HL-60 (cell line): ENCODE measurements at regions not wholly inside any gene's neighbourhood (a gene's known extent, or its start where the extent isn't known, plus 50 kb on each side); places are given as distances from the start of the nearest gene placed in this dataset.

Experiments
- DNase-seq, 2 experiments: peaks; one replicate each; pipeline ENCODE4 v3.0.0-alpha.2; 2010 to 2020; ENCODE audit warnings: low read depth in 1 of 2, low spot score in 1 of 2
- H3K27ac ChIP-seq: fragments of 250-450 bp; sonication (Bioruptor Pico); replicated peaks from 2 replicates; pipeline ENCODE4 v1.5.1; 2020; ENCODE audit warnings: mild to moderate bottlenecking, moderate library complexity
- H3K27me3 ChIP-seq: fragments of 250-450 bp; sonication (Bioruptor Pico); 2 replicates; pipeline ENCODE4 v1.5.1; 2021; ENCODE audit warnings: mild to moderate bottlenecking, moderate library complexity; ENCODE audit not compliant: insufficient read depth, poor library complexity, severe bottlenecking
- H3K4me3 ChIP-seq: replicated peaks from 2 replicates; pipeline ENCODE4 v1.5.1; 2011; ENCODE audit warnings: mild to moderate bottlenecking, control low read depth, low read length; ENCODE audit not compliant: insufficient read depth
- GABPA ChIP-seq: IDR thresholded peaks from 2 replicates; pipeline ENCODE4 v1.6.1; 2012; ENCODE audit warnings: low read depth
- POLR2AphosphoS5 ChIP-seq: IDR thresholded peaks from 2 replicates; pipeline ENCODE4 v1.6.1; 2012; ENCODE audit warnings: low read depth
- REST ChIP-seq: IDR thresholded peaks from 2 replicates; pipeline ENCODE4 v1.6.1; 2012; ENCODE audit warnings: low read depth; ENCODE audit not compliant: insufficient replicate concordance
- SPI1 ChIP-seq: IDR thresholded peaks from 2 replicates; pipeline ENCODE4 v1.6.1; 2012; ENCODE audit warnings: low read depth, mild to moderate bottlenecking, borderline replicate concordance
- TF ChIP-seq, protein P1 (sequence below): IDR thresholded peaks from one replicate; pipeline ENCODE4 v1.5.1; 2011; ENCODE audit warnings: low read length, control low read depth, inconsistent platforms; ENCODE audit not compliant: insufficient read depth

DNA sequence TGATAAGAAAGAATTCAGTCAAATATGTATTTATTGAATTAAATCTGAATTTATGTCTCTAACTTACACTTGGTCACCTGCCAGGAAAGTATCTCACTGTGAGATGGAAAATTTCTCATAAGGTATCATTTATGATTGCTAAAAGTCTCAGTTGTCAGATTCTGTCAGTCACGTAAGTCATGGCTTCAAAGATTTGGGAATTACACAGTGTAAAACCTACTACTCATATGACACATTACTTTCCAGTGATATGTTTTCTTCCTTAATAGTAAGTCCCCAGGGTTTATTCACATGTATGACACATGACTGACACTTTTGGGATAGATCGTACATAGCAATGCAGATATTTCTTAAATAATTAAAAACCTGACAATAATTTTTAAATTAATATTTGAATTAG is 792.2 kb downstream of the PLOD2 start:
- no peak overlapping the region for H3K27ac ChIP-seq

DNA sequence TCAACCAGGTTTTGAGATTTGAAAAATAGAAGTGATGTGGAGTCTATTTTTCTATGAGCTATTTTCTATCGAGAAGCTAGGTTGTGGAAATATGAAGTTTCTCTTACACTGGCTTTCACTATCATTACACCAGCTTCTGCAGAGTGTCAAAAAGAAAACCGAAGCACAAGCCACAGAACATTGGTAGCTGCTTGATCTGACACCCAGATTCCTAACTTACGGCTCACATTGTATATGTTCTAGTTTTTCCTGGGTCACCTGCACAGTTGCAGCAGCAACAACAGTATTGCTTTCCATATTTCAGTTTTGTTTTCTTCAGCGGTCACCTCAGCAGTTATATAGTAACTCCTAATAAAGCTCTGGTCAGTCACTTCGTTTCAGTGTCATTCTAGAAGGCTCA is 790.1 kb downstream of the PLOD2 start:
- Histone ChIP-seq H3K27me3 (no peaks in the 10 kb centered on the region), H3K4me3 (no peak overlapping the region), H3K27ac (no peak overlapping the region)
- TF ChIP-seq SPI1 (no peak), GABPA (no peak), POLR2AphosphoS5 (no peak), REST (no peak)
- TF ChIP-seq, protein P1, sequence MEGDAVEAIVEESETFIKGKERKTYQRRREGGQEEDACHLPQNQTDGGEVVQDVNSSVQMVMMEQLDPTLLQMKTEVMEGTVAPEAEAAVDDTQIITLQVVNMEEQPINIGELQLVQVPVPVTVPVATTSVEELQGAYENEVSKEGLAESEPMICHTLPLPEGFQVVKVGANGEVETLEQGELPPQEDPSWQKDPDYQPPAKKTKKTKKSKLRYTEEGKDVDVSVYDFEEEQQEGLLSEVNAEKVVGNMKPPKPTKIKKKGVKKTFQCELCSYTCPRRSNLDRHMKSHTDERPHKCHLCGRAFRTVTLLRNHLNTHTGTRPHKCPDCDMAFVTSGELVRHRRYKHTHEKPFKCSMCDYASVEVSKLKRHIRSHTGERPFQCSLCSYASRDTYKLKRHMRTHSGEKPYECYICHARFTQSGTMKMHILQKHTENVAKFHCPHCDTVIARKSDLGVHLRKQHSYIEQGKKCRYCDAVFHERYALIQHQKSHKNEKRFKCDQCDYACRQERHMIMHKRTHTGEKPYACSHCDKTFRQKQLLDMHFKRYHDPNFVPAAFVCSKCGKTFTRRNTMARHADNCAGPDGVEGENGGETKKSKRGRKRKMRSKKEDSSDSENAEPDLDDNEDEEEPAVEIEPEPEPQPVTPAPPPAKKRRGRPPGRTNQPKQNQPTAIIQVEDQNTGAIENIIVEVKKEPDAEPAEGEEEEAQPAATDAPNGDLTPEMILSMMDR = no peak
- no peak for DNase-seq

More for the DNA sequence above, 792.2 kb downstream of the PLOD2 start:
- TF ChIP-seq SPI1 (no peak), REST (no peak), POLR2AphosphoS5 (no peak), GABPA (no peak)
- TF ChIP-seq, protein P1 = no peak
- no peak for DNase-seq
- no peaks in the 10 kb centered on the region for H3K27me3 ChIP-seq
- no peak overlapping the region for H3K4me3 ChIP-seq

DNA sequence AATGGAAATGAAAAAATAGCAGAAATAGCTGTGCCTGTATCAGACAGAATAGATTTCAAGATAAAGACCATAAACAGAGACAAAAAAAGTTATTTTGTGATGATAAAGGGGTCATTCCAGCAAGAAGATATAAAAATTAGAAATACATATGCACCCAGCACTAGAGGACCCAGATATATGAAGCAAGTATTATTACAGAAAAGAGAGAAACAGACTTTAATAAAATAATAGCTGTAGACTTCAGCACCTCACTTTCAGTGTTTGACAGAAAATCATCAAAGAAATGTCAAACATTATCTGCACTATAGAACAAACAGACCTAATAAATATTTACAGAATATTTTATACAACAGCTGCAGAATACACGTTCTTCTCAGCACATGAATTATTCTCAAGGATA is 783.7 kb downstream of the PLOD2 start:
- Histone ChIP-seq H3K4me3 (no peak overlapping the region), H3K27me3 (no peaks in the 10 kb centered on the region), H3K27ac (no peak overlapping the region)
- TF ChIP-seq, protein P1 = no peak
- no peak for TF ChIP-seq SPI1
- no peak for TF ChIP-seq POLR2AphosphoS5
- no peak for TF ChIP-seq GABPA
- no peak for TF ChIP-seq REST
- no peak for DNase-seq
